ENCODE measurements at regions not wholly inside any gene's neighbourhood (a gene's known extent, or its start where the extent isn't known, plus 50 kb on each side); places are given as distances from the start of the nearest gene placed in this dataset.

DNA sequence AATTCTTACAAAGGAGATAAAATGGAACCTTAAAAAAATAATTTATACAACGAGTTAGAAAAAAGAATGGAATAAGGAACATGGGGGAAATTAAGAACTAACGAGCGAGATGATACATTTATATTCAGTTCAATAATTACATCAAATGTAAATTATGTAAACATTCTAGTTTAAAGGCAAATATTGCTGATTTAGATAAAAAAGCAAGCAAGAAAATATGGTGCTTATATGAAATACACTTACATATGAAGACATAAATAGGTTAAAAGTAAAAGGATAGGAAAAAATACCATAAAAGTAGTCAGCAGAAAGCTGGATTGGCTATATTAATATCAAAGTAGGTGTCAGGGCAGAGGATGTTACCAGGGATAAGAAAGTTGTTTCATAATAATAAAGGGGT, 127.0 kb upstream of the AHR start:
- no peak for DNase-seq

DNA sequence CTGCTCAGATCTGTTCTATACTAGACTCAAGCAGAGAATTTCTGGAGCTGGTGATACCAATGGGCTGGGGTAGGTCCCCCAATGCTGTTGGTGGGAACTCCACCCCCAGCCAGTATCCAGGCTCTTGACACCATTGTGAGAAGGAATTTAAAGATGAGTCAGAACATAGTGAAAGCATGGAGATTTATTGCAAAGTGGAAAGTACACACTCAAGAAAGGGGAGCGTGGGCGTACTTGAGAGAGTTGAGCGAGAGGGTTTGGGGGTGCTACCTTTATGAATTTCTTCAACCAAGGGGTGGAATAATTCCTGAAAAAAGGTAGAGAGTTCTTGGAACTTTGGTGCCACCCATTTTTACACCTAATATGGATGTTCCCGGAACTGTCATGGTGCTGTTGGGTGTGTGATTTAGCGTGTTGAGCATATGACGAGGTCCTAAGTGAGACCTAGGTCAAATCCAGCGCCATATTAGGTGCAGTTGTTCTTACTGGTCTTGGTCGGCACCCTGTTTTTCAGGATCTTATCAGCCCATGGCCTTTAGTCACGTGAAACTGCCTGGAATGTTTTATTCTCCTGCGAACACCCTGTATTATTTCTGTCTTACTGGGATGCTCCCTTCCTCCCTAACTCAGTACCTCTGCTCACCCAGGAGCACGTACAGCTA, 122.0 kb upstream of the AHR start:
- no peak for DNase-seq

DNA sequence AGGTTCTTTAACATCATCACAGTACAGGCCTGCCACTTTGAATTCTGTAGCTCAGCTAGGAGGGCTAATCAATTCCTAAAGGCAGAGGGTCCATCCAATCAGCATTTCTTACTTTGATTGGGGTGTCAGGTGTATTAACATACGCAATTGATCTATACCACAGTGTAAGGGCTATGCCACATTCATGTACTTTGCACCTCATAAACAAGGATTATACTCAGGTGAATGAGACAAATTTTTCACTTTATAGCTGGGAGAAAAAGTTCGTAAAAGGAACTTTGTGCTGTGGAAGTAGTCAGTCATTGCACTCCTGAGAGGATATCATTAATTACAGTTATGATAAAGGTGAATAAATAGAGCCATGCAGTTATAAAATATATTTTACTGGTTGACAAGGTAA, 119.9 kb upstream of the AHR start:
- DNase-seq = no peak

DNA sequence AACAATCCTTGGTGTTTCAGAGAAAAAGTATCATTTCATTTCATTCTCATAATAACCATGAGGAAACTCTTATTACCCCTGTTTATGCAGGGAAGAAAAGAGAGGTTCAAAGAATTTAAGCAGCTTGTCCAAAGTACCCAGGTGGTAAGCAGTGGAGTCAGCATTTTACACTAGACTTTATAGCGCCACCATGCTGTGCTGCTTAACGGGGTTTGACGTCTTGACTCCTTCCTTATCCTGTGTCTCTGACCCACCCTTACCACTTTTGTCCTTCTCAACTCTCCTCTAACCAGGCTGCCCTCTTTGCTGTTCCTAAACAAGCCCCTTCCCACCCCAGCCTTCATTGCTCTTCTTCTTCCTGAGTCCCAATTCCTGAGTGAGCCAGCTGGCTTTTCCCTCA, 117.0 kb upstream of the AHR start:
- no peak for DNase-seq

DNA sequence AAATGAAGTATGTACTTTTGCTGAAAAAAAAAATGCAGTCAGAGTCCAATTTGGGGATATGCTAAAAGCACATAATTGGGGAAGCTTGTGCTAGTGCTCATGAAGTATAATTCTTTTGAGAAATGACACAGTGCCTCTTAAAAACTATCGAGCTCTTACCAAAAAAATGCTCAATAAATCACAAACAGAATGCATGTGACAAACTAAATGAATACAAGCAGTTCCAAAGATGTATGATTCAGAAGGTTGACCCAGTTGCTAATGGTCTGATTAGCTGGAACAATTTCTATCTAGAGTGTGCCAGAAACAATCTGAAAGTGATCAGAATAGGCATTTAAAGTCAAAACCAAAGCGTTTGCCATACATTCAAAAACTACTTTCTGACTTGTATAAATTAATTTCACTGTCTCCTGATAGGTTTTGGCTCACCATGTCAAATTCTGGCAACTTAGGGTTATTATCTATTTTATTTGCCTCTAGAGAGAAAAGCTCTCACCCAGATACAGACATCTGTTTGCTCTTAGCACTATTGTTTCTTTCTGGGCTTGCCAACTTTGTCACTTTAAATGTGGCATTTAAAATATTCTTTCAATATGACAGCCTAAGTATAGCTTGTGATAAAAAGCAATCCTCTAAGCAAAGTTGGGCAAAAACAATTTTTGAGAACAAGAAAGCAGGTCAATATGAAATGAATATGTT, 114.7 kb upstream of the AHR start:
- no peak for DNase-seq

DNA sequence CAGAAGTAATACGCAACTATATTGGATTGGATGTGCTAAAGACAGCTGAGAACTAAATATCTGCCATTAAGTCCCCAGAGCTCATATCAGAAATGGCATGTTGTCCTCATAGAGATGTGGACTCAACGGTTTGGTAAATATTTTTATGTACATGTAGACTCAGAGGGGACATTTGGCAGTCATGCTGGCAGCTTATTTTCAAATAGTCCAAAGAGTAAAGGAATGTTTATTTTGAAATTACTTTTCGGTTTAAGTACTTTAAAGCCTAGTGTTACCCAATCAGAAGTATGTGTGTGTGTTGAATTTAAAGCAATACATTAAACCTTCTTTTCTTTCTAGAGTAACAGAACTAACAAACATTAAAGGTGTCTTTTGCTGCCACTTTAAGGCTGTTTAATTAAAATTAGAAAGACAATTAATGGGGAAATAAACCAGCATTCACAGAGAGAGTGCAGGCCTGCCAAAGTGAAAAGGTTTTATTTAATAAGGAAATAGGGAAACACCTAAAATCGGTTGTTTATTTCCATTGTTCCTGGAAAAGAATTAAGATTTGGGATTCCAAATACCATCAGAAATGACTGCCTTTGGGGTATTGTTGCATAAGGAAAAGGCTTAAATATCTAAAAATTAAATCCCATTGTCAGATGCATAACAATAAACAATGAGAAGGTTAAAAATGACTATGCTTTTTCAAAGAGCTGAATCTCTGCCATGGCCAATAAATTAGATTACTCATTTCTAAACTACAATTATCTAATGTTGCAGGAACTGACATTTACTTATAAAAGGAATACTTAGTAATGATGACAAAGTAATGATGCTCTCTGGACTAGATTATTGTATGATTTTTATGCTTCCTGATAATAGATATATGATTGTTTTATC, 113.4 kb upstream of the AHR start:
- DNase-seq = no peak

DNA sequence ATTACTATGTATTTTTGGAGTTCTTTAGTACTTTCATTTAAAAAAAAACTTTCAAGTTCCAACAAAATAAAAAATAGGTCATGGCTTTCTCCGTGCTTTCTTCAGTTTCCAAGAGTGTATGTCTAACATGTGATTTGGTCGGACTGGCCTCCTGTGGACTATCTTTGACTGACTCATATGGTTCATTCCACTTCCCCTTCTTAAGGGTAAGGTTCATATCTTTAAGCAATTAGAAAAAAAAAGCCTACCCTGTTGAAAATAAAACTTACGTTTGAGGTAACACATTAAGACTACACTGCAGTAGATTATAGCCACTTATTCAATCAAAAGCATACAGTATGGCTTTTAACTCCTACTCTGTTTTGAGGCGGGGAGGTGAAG, 112.8 kb upstream of the AHR start:
- no peak for DNase-seq

DNA sequence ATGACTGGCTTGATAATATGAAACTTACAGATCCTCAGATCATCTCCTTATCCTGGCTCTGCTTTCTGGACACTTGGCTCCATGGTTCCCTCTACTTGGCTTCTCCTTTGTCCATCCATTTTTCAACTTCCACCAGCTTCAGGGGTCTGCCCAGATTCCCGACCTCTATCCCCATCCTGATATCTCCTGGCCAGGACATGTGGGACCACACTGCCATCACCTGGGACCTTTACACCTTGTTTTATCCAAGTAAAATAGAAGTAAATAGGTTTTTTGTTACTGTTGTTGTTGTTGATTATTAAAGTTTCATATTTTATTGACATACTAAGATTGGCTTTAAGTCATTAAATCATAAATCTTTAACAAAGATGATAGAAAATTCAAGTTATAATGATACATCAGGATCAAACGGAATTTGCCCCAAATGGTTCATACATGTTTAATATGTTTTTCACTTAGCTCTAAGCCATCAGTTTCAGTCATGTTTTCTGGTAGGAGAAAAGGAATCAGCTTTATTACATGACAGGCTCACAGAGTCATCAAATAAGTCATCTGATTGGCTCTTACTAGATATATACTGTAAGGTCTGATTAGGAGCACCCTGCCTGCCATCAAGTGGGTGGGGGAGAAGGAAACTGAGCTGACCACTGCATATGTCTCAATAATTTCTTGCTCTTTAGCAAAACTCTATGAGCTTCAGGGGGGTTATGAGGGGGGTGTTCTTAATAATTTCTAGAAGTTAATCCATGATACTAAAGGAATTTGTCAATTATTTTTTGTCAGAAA, 111.5 kb upstream of the AHR start:
- no peak for DNase-seq

DNA sequence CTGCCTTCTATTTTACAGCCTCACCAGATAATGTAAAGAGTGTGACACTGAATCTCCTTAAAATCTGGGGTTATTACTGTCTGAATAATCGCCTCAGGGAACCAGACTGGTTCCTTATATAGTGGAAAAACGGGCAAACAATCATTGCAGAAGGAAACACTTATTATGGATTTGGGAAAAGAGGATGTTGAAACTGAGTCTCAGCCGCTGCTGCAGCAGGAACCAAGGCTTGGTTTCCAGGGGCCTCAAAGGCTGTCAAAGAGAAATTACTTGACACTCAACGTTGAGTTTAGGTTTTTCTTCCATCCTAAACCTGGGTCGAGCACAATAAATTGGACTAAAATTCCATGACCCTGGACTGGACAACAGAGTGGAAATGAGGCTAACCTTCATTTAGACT, 103.8 kb upstream of the AHR start:
- DNase-seq = no peak

DNA sequence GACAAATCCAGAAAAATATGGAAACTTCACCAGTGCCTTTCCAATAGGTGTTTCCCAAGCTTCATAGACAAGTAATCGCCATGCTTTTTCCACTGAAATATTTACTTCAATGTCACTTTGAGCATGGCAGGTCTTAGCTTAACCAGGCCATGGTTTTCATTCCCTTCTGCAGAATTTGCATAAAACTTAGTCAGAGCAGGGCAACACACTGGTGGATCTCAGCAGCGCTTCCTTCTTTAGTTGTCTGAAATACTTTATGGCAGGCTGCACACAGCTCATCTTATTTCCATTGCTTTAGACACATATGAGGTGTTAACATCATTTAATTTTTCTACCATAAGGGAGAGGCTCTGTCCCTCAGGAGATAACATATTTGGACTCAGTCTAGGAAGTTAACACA, 102.9 kb upstream of the AHR start:
- DNase-seq = no peak

DNA sequence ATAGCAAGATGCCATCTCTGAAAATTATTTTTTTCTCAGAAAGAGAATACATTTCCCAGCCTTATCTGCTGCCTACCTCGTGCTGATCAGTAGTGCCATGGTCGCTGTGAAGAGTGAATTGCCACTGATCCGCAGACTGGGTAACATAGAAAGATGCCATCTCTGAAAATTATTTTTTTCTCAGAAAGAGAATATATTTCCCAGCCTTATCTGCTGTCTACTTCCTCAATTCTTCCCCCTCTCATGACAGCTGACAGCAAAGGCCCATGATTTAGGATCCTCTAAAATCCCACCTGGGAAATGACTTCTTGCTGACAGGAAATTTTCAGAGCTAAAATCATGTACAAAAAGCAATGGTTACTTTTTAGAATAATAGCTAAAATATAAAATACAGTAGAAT, 92.5 kb upstream of the AHR start:
- DNase-seq = no peak

DNA sequence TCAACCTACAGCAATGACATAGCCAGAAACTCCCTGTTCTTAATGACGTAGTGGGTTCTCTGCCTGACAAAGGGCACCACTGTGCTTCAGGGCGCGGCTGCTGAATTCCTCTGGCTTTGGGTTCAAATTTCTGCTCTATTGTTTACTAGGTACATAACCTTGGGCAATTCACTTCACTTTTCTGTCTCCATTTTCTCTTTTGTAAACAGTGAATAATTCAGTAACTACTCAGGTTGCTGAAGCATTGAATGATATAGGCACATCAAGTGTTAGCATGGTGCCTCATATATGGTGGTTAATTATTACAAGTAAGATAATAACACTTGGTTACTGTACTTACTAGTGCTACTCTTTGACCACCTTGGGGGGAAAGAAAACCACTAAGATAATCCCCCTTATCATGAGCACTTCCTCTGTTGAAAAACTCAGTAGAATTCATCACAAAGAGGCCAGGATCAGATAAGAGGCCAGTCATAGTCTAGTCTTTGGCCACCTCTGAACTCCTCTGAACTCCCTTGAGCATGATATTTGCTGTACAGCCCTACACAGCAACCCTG, 92.0 kb upstream of the AHR start:
- DNase-seq = no peak

DNA sequence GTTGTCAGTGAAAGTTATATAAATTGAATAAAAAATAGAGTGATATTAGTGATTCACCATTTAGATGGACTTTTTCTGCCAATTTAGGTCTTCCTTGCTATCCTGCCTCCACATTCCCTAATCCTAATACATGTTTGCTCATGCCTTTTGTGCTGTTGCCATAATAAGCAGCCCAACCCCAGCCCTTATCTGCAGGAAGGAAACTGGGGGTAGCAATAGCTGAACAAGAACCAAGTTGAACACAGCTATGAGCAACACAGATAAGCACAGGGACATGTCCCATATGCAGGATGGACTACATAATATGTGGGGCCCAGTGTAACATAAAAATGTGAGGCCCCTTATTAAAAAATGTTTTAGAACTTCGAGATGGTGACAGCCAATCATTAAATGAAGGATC, 91.2 kb upstream of the AHR start:
- no peak for DNase-seq

DNA sequence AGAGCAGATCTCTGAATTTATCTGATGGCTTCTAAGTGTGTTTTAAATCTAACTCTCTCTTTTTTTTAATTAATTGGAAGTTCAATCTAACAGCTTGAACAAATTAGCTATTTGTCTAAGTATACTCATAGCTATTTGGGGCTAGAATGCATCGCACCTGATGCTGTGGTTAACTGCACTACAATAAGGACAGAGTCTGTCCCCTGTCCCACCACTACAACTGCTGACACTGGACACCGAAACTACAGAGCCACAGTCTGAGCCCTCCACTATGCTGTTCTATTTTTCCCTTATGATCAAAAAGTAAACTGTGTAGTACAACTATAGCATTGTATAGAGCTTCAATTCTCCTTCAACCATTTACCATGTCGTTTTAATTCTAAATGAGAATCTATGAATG, 89.4 kb upstream of the AHR start:
- no peak for DNase-seq

DNA sequence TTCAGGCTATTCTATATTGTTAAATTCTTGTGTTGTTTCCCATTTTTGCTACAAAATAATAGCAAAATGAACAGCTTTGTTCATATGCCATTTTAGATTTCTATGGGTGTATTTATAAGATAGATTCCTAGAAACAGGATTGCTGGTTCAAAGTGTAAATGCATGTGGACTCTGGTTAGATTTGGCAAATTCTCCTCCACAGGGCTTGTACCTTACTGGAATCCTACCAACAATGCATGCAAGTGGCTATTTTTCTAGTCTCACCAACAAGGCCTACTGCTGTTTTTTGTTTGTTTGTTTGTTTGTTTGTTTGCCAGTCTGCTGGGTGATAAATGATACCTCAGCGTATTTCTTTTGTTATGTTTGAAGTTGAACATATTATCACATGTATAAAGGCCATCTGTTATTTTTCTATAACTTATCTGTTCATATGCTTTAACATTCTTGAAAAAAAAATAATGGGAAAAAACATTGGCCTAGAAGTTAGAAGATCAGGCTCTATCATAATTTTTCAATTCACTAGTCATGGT, 87.1 kb upstream of the AHR start:
- DNase-seq = no peak

DNA sequence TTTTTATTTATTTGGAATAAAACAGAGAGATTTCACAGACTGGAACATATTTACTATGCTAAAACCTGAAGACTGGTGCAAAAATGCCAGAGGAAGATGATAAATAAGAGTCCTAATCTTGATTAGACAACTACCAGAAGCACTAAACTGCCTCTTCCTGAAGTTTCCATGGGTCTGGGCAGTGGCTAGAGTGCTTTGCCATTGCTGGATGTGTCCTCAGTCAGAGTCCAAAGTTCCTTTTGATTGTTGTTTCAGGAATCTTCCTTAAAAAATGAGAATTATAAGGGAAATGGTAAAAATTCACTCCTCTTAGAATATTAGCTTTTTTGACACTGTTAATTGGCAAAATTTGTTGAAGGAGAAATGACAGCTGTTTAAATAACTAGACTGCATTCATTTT, 86.3 kb upstream of the AHR start:
- DNase-seq = no peak

DNA sequence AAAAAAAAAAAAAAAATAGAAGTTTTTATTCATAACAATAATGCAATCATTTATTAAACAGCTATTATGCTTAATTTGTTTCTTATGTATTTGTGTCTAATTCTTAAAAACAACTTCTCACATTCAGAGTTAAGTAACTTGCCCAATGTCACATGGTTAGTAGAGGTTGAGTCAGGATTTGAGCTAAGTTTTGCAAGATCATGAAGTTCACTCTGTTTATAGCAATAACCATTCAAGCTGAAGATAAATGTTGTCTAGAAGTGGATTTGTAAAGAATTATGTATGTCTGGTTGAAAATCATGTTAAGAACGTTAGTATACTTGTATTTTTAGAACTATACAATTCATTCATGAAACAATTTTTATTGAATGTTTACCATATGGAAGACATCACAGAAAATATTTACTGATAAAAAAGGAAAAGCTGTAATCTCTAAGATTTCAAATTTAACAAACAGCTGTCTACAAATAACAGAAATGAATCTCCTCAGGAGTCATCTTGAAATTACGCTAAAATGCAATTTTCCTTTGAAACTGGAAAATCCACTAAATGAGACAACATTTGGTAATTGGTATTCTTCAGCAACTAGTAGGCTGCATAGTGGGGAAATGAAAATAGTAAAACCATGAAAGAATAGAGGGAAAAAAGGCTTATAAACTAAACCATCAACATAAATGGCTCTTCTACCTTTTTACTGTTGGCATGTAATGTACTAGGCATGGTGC, 70.5 kb upstream of the AHR start:
- no peak for DNase-seq

DNA sequence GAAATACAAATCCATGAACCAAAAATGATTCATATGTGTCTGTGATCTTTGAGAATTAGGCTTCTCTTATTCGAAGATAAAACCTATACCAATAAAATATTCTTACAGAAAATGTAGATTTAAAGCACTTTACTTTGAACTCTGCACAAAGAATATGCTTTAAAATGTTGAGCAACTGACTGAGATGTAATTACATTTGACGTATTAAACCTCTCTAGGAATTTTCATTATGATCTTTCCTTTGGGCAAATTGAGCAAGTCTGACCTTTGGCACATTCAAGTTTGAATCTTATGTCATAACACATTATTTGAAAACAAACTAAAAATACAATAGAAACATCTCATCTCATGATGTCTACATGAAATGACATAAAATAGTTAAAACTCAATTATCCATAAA, 69.2 kb upstream of the AHR start:
- DNase-seq = no peak

DNA sequence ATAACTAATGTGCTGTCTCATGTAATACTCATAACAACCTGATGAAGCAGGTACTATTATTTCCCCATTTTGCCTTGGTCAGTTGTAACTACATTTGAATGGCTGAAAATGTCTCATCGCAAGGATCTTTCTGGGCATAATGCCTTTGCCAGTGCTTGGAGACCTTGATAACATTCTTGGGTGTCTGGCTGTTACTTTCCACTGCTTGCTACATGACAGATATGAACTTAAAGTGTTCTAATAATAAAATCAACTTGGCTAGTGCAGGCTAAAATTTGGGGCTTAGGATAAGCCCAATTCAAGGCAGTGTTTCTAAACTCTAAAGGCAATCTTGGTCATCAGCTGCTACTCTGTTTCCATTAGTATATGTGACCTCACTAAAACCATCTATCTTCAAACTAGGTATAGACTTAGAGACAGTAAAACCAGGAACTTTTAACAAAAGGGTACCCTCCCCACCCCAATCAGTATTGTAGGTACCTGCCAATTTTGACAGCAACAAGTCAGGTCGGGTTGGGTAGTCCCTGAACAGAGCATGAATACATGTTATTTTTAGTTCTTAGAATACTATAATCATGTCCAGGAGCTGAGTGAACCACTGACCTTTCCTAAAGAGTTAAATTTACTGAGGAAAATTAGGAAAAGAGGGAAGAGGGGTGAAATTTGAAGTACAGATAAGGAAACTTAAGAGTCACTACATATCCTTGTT, 68.2 kb upstream of the AHR start:
- DNase-seq = no peak

DNA sequence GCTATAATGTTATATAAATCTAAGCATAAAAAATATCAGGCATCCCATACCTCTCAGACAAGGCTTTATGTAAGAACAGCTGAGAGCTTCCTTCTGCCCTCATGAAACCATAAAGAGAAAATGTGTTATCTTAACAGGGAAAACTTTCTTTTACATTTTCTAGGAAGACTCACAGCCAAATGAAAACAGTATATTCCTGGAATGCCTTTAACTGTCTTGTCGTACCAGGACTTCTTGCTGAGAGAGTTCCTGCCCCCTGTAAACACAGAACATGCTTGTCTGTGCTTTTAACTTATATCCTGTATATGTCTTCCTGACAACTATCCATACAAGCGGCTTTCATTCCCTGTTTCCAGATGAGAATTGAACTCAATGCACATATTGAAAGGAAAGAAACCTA, 64.8 kb upstream of the AHR start:
- no peak for DNase-seq
